ENCODE measurements at regions not wholly inside any gene's neighbourhood (a gene's known extent, or its start where the extent isn't known, plus 50 kb on each side); places are given as distances from the start of the nearest gene placed in this dataset.

GRCh38 chr14:61948376-61948775 is 186.2 kb downstream of the SNAPC1 start:
- TF ChIP-seq, protein P1, sequence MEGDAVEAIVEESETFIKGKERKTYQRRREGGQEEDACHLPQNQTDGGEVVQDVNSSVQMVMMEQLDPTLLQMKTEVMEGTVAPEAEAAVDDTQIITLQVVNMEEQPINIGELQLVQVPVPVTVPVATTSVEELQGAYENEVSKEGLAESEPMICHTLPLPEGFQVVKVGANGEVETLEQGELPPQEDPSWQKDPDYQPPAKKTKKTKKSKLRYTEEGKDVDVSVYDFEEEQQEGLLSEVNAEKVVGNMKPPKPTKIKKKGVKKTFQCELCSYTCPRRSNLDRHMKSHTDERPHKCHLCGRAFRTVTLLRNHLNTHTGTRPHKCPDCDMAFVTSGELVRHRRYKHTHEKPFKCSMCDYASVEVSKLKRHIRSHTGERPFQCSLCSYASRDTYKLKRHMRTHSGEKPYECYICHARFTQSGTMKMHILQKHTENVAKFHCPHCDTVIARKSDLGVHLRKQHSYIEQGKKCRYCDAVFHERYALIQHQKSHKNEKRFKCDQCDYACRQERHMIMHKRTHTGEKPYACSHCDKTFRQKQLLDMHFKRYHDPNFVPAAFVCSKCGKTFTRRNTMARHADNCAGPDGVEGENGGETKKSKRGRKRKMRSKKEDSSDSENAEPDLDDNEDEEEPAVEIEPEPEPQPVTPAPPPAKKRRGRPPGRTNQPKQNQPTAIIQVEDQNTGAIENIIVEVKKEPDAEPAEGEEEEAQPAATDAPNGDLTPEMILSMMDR (IDR thresholded peaks at IDR 0.05) = no peak
- no peak for TF ChIP-seq POLR2A (IDR thresholded peaks at IDR 0.05)

All from body of pancreas (tissue), 4 donors.